Gastroesophageal sphincter (tissue), 4 donors: ENCODE measurements at regions not wholly inside any gene's neighbourhood (a gene's known extent, or its start where the extent isn't known, plus 50 kb on each side); places are given as distances from the start of the nearest gene placed in this dataset.

Experiments
- ATAC-seq: fragments of 150-250 bp; one replicate; pipeline ENCODE4 v1.9.1; 2016; ENCODE audit warnings: mild to moderate bottlenecking, moderate library complexity
- H3K27ac ChIP-seq, 4 donors: fragments of 200-600 bp; sonication (generic) in 3 of 4; 1 replicate in 3 of 4; 2 replicates in 1 of 4; pipeline ENCODE4 v1.5.1; 2016 to 2019
- H3K27me3 ChIP-seq: fragments of 200-600 bp; sonication (generic); one replicate; pipeline ENCODE4 v1.5.1; 2019
- H3K36me3 ChIP-seq, 2 donors: fragments of 200-600 bp; sonication (generic); one replicate each; pipeline ENCODE4 v1.5.1; 2019; ENCODE audit warnings: control low read depth in 1 of 2
- H3K4me1 ChIP-seq, 3 donors: fragments of 200-600 bp; sonication (generic); 1 replicate in 2 of 3; 2 replicates in 1 of 3; pipeline ENCODE4 v1.5.1; 2016 to 2019; ENCODE audit warnings: control low read depth in 2 of 3
- H3K4me3 ChIP-seq, 2 donors: fragments of 200-600 bp; sonication (generic); one replicate each; pipeline ENCODE4 v1.5.1; 2019; ENCODE audit warnings: mild to moderate bottlenecking in 1 of 2, moderate library complexity in 1 of 2
- H3K9me3 ChIP-seq, 3 donors: fragments of 200-600 bp; sonication (generic); one replicate each; pipeline ENCODE4 v1.5.1; 2017 to 2019; ENCODE audit warnings: control low read depth in 2 of 3
- CTCF ChIP-seq, 4 experiments: fragments of 200-600 bp in 2 of 4; fragments of 450-650 bp in 2 of 4; sonication (generic) in 1 of 4; IDR thresholded peaks; one replicate each; pipeline ENCODE4 v1.5.1; 2017 to 2019; ENCODE audit warnings: antibody characterized with exemption in 4 of 4, mild to moderate bottlenecking in 2 of 4, moderate library complexity in 2 of 4
- EP300 ChIP-seq: sonication (generic); formaldehyde crosslinking; IDR thresholded peaks from one replicate; pipeline ENCODE4 v1.6.1; 2017; ENCODE audit warnings: antibody characterized with exemption, mild to moderate bottlenecking
- POLR2A ChIP-seq, 2 donors: fragments of 450-650 bp; IDR thresholded peaks; one replicate each; pipeline ENCODE4 v1.6.1; 2017; ENCODE audit warnings: antibody characterized with exemption in 2 of 2, mild to moderate bottlenecking in 2 of 2, moderate library complexity in 1 of 2
- POLR2AphosphoS5 ChIP-seq: sonication (generic); formaldehyde crosslinking; IDR thresholded peaks from one replicate; pipeline ENCODE4 v1.6.1; 2017; ENCODE audit warnings: antibody characterized with exemption
- WGBS, 2 donors: methylation state at CpG; one replicate each; pipeline ENCODE4 v1.1.5; 2018; ENCODE audit warnings: low coverage in 1 of 2; 5-methylcytosine and 5-hydroxymethylcytosine counted together

- no peak for ATAC-seq
- 60 to 82% methylated on average over 1 of the region's 1 CpG for WGBS, 2 donors
- no peaks in the 10 kb centered on the region for H3K27me3 ChIP-seq
- no peaks in the 10 kb centered on the region for H3K36me3 ChIP-seq
- H3K9me3 ChIP-seq: no peaks in the 10 kb centered on the region
- no peak for TF ChIP-seq POLR2A (IDR thresholded peaks at IDR 0.05)
- H3K4me1 ChIP-seq: no peaks in the 10 kb centered on the region
- no peak overlapping the region for H3K4me3 ChIP-seq
- no peak overlapping the region for H3K27ac ChIP-seq
Measured at GRCh38 chr2:199569336-199569735, 111.6 kb upstream of the SATB2 start.

- Histone ChIP-seq H3K27ac (no peak overlapping the region), H3K4me1 (no peaks in the 10 kb centered on the region), H3K36me3 (no peaks in the 10 kb centered on the region), H3K27me3 (no peaks in the 10 kb centered on the region), H3K9me3 (no peaks in the 10 kb centered on the region), H3K4me3 (no peak overlapping the region)
- no peak for ATAC-seq
- WGBS, 2 donors: 85 to 98% methylated on average over 8 to 11 of the region's 14 CpGs
- no peak for TF ChIP-seq POLR2AphosphoS5
- no peak for TF ChIP-seq POLR2A (IDR thresholded peaks at IDR 0.05)
- no peak for TF ChIP-seq EP300
- TF ChIP-seq CTCF (IDR thresholded peaks at IDR 0.05): no peak
Measured at GRCh38 chr2:199558156-199558555, 100.4 kb upstream of the SATB2 start.

GRCh38 chr2:199556527-199557285, 99.0 kb upstream of the SATB2 start:
- ATAC-seq: no peak
- Histone ChIP-seq H3K4me1 (no peaks in the 10 kb centered on the region), H3K36me3 (no peaks in the 10 kb centered on the region), H3K27ac (no peak overlapping the region), H3K27me3 (no peaks in the 10 kb centered on the region), H3K4me3 (no peak overlapping the region), H3K9me3 (no peaks in the 10 kb centered on the region)
- TF ChIP-seq POLR2A (IDR thresholded peaks at IDR 0.05): no peak
- no peak for TF ChIP-seq CTCF (IDR thresholded peaks at IDR 0.05)
- TF ChIP-seq POLR2AphosphoS5: no peak
- TF ChIP-seq EP300: no peak
- WGBS, 2 donors: 68 to 90% methylated on average over 5 to 6 of the region's 12 CpGs

- no peak for ATAC-seq
- Histone ChIP-seq H3K27me3 (no peaks in the 10 kb centered on the region), H3K9me3 (no peaks in the 10 kb centered on the region), H3K36me3 (no peaks in the 10 kb centered on the region), H3K4me3 (no peak overlapping the region), H3K4me1 (no peaks in the 10 kb centered on the region), H3K27ac (no peak overlapping the region)
- TF ChIP-seq CTCF (IDR thresholded peaks at IDR 0.05) (no peak), POLR2A (IDR thresholded peaks at IDR 0.05) (no peak)
- WGBS, 2 donors: 83 to 93% methylated on average over 2 of the region's 2 CpGs
Measured at GRCh38 chr2:199554026-199554425, 96.3 kb upstream of the SATB2 start.

- TF ChIP-seq EP300: no peak
- no peak for TF ChIP-seq POLR2A (IDR thresholded peaks at IDR 0.05)
- TF ChIP-seq POLR2AphosphoS5: no peak
- no peak for TF ChIP-seq CTCF (IDR thresholded peaks at IDR 0.05)
- ATAC-seq: no peak
- Histone ChIP-seq H3K4me3 (no peak overlapping the region), H3K9me3 (no peaks in the 10 kb centered on the region), H3K27me3 (no peaks in the 10 kb centered on the region), H3K36me3 (no peaks in the 10 kb centered on the region), H3K27ac (no peak overlapping the region), H3K4me1 (no peaks in the 10 kb centered on the region)
- 65 to 67% methylated on average over 4 to 6 of the region's 6 CpGs for WGBS, 2 donors
Measured at GRCh38 chr2:199552141-199552540, 94.4 kb upstream of the SATB2 start.
